Right lobe of liver (tissue), 4 donors: ENCODE measurements at regions not wholly inside any gene's neighbourhood (a gene's known extent, or its start where the extent isn't known, plus 50 kb on each side); places are given as distances from the start of the nearest gene placed in this dataset.

Experiments
- POLR2A ChIP-seq: fragments of 450-650 bp; IDR thresholded peaks from one replicate; pipeline ENCODE4 v1.6.1; 2017; ENCODE audit warnings: antibody characterized with exemption, mild to moderate bottlenecking
- TF ChIP-seq, protein P1 (sequence below), 4 donors: fragments of 200-600 bp in 3 of 4; fragments of 450-650 bp in 1 of 4; IDR thresholded peaks; one replicate each; pipeline versions ENCODE4 v1.5.1 to v1.8.0; 2016 to 2022; ENCODE audit warnings: antibody characterized with exemption in 4 of 4, mild to moderate bottlenecking in 2 of 4
- donor health status: DM: no; HTN: no; CAD: no.
- donor health status: DM: no; HTN: no; CAD: no.
- donor health status: DM: no; HTN: yes; CAD: no.

GRCh38 chr3:111286746-111287145 is 215.1 kb downstream of the NECTIN3 start:
- TF ChIP-seq, protein P1, sequence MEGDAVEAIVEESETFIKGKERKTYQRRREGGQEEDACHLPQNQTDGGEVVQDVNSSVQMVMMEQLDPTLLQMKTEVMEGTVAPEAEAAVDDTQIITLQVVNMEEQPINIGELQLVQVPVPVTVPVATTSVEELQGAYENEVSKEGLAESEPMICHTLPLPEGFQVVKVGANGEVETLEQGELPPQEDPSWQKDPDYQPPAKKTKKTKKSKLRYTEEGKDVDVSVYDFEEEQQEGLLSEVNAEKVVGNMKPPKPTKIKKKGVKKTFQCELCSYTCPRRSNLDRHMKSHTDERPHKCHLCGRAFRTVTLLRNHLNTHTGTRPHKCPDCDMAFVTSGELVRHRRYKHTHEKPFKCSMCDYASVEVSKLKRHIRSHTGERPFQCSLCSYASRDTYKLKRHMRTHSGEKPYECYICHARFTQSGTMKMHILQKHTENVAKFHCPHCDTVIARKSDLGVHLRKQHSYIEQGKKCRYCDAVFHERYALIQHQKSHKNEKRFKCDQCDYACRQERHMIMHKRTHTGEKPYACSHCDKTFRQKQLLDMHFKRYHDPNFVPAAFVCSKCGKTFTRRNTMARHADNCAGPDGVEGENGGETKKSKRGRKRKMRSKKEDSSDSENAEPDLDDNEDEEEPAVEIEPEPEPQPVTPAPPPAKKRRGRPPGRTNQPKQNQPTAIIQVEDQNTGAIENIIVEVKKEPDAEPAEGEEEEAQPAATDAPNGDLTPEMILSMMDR (IDR thresholded peaks at IDR 0.05) = no peak
- no peak for TF ChIP-seq POLR2A
